ENCODE measurements at regions not wholly inside any gene's neighbourhood (a gene's known extent, or its start where the extent isn't known, plus 50 kb on each side); places are given as distances from the start of the nearest gene placed in this dataset.

GRCh38 chr13:53778937-53779336 is 750.3 kb downstream of the OLFM4 start:
- BruUV-seq (replicated peaks) = no TSS peak
- intact Hi-C loops (cut with micrococcal nuclease; ENCODE audit: unreplicated experiment) = no loop called here
- DNase-seq (ENCODE audit: low read depth, low spot score) (no peak), ATAC-seq (no peak)
- Histone ChIP-seq H3K4me1 (ENCODE audit: control insufficient read depth, insufficient read depth, low read length) (no peaks in the 10 kb centered on the region), H3K4me3 (ENCODE audit: low read depth in 2 of 2, low read length in 2 of 2) (no peak overlapping the region), H3K9me3 (ENCODE audit: control insufficient read depth, insufficient read depth, low read depth, low read length) (no peaks in the 10 kb centered on the region), H3K36me3 (ENCODE audit: control insufficient read depth, insufficient read depth, low read length) (no peaks in the 10 kb centered on the region), H3K27ac (ENCODE audit: low read length) (no peak overlapping the region), H3K27me3 (ENCODE audit: control insufficient read depth, insufficient read depth, low read length) (no peaks in the 10 kb centered on the region)
- ChIA-PET POLR2A (no interaction called here), CTCF (no interaction called here)
- TF ChIP-seq SIN3A (IDR thresholded peaks at IDR 0.05; ENCODE audit: borderline replicate concordance, insufficient read depth, low read depth, low read length) (no peak), TCF7L2 (IDR thresholded peaks at IDR 0.05; ENCODE audit: low read depth, low read length) (no peak), CTCF (IDR thresholded peaks at IDR 0.05) (no peak)
- in situ Hi-C loops (cut with HindIII; ENCODE audit: low pct_unique_long_range_greater_than_20kb, low sequenced_read_pairs) = no loop called here

- CTCF ChIA-PET = interaction anchor here (0.7 to 1.4 kb wide), 3 partner anchors 532 to 622 kb away, joined by 4 to 9 read pairs (median 4); no protein-coding TSS in a partner anchor
- no TSS peak for BruUV-seq (replicated peaks)
- in situ Hi-C loops (cut with HindIII; ENCODE audit: low pct_unique_long_range_greater_than_20kb, low sequenced_read_pairs) = no loop called here
- Histone ChIP-seq H3K36me3 (ENCODE audit: control insufficient read depth, insufficient read depth, low read length) (no peaks in the 10 kb centered on the region), H3K4me3 (ENCODE audit: low read depth in 2 of 2, low read length in 2 of 2) (no peak overlapping the region), H3K27me3 (ENCODE audit: control insufficient read depth, insufficient read depth, low read length) (no peaks in the 10 kb centered on the region), H3K9me3 (ENCODE audit: control insufficient read depth, insufficient read depth, low read depth, low read length) (no peaks in the 10 kb centered on the region), H3K4me1 (ENCODE audit: control insufficient read depth, insufficient read depth, low read length) (no peaks in the 10 kb centered on the region), H3K27ac (ENCODE audit: low read length) (no peak overlapping the region)
- TF ChIP-seq TCF7L2 (IDR thresholded peaks at IDR 0.05; ENCODE audit: low read depth, low read length) (no peak), CTCF (IDR thresholded peaks at IDR 0.05) (no peak), SIN3A (IDR thresholded peaks at IDR 0.05; ENCODE audit: borderline replicate concordance, insufficient read depth, low read depth, low read length) (no peak), REST (IDR thresholded peaks at IDR 0.05; ENCODE audit: insufficient read depth in 1 of 2, low read depth in 2 of 2, low read length in 1 of 2) (no peak), POLR2AphosphoS5 (IDR thresholded peaks at IDR 0.05; ENCODE audit: low read depth, low read length) (no peak)
- DNase-seq (ENCODE audit: low read depth, low spot score) = no peak
- no peak for ATAC-seq
- POLR2A ChIA-PET = interaction anchor here (0.6 kb wide), 1 partner anchor 531 kb away, joined by 3 read pairs; no protein-coding TSS in a partner anchor
- intact Hi-C loops (cut with micrococcal nuclease; ENCODE audit: unreplicated experiment) = loop anchor here (5.0 kb wide), 1 partner anchor 530 kb away; no protein-coding TSS in a partner anchor
Measured at GRCh38 chr13:53781941-53782340, 753.3 kb downstream of the OLFM4 start.

Data from Panc1 (cell line).